GM12892 (cell line): ENCODE measurements at regions not wholly inside any gene's neighbourhood (a gene's known extent, or its start where the extent isn't known, plus 50 kb on each side); places are given as distances from the start of the nearest gene placed in this dataset.

Experiments used
- DNase-seq: peaks from one replicate; pipeline ENCODE4 v3.0.0; 2011; ENCODE audit not compliant: insufficient read length
- FAIRE-seq: peaks from 2 replicates; lab custom pipeline; 2011; peaks lifted over from hg19 to GRCh38; lab: Jason Lieb, UNC
- POLR2A ChIP-seq: IDR thresholded peaks from 2 replicates; pipeline ENCODE4 v1.6.1; 2011; ENCODE audit warnings: low read depth, low read length, control low read depth
- POLR2AphosphoS5 ChIP-seq: IDR thresholded peaks from 2 replicates; pipeline ENCODE4 v1.6.1; 2011; ENCODE audit warnings: low read depth, low read length, control low read depth
- TAF1 ChIP-seq: IDR thresholded peaks from 2 replicates; pipeline ENCODE4 v1.6.1; 2011; ENCODE audit warnings: low read depth, mild to moderate bottlenecking, control low read depth, low read length, borderline replicate concordance

DNA sequence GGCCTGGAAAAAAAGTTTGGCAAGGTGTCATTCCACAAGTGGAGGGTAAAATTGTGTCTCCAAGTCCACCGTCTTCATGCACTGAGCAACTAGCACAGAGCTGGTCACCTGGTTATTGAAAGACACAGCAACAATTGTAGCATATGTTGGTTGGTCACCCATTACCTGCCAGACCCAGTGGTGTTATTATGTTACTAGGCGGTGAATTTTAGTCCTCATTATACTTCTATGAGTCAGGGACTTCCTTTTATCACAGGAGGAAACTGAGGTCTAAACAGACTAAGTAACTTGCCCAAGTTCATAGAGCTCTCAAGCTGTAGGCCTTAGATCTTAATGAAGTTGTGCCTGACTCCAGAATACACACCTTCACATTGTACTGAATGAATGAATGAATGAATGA is 94.9 kb upstream of the VANGL1 start:
- TF ChIP-seq POLR2AphosphoS5 (no peak), TAF1 (no peak), POLR2A (no peak)
- FAIRE-seq, result no peak
- DNase-seq, result no peak

GRCh38 chr1:115545791-115546733 is 95.7 kb upstream of the VANGL1 start:
- DNase-seq, result peak; percentile 3
- no peak for TF ChIP-seq POLR2A
- no peak for TF ChIP-seq POLR2AphosphoS5
- TF ChIP-seq TAF1, result no peak
- FAIRE-seq, result no peak

DNA sequence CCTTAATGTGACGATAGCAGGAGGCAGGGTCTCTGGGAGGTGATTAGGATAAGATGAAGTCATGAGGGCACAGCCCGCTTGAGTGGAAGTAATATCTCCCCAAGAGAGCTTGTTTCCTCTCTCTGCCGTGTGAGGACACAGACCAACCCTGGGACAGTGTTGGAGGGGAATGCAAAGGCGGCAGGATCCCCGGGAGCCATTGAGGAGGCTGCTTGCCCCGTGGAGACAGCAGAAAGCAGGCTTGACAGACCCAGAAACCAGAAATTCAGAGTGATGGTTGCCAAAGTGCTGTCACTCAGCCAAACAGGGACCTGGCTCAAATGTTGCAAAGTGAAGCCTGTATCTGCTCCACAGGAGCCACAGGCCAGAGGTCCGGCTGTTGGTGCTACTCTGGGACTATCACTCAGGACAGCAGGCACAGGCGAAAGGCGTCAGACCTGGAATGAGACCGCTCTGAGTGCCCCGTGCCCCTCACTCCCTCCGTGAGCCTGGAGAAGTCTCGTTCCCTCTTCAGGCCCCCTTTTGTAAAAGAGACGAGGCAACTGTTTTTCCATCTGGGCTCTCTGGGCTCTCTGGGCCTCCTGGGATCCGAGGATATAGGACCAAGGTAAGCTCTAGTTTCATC is 96.6 kb upstream of the VANGL1 start:
- DNase-seq (no peak), FAIRE-seq (no peak)
- no peak for TF ChIP-seq POLR2A
- TF ChIP-seq POLR2AphosphoS5, result no peak
- TF ChIP-seq TAF1, result no peak

DNA sequence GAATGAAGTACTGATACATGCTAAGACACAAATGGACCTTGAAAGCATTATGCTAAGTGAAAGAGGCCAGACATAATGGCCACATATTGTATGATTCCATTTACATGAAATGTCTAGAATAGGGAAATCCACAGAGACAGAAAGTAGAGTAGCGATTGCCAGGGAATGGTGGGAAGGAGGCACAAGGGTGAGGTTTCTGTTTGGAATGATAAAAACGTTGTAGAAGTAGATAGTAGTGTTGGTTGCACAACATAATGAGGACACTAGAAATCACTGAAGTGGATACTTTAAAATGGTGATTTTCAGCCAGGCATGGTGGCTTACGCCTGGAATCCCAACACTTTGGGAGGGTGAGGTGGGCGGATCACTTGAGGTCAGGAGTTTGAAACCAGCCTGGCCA is 97.6 kb upstream of the VANGL1 start:
- DNase-seq (no peak), FAIRE-seq (no peak)
- TF ChIP-seq TAF1 (no peak), POLR2A (no peak), POLR2AphosphoS5 (no peak)

- DNase-seq (no peak), FAIRE-seq (no peak)
- TF ChIP-seq TAF1, result no peak
These were observed 98.5 kb upstream of the VANGL1 start for GRCh38 chr1:115543247-115543646.

- no peak for TF ChIP-seq POLR2A
- no peak for TF ChIP-seq POLR2AphosphoS5
- no peak for TF ChIP-seq TAF1
- FAIRE-seq, result no peak
- DNase-seq, result no peak
These were observed 102.0 kb upstream of the VANGL1 start for GRCh38 chr1:115539736-115540135.

GRCh38 chr1:115539061-115539460 is 102.7 kb upstream of the VANGL1 start:
- DNase-seq (no peak), FAIRE-seq (no peak)
- TF ChIP-seq TAF1 (no peak), POLR2A (no peak), POLR2AphosphoS5 (no peak)

GRCh38 chr1:115538579-115538978 is 103.2 kb upstream of the VANGL1 start:
- DNase-seq, result no peak
- FAIRE-seq, result no peak
- TF ChIP-seq POLR2AphosphoS5 (no peak), POLR2A (no peak), TAF1 (no peak)

- no peak for FAIRE-seq
- TF ChIP-seq POLR2AphosphoS5, result no peak
- no peak for TF ChIP-seq POLR2A
- no peak for TF ChIP-seq TAF1
- no peak for DNase-seq
These were observed 104.4 kb upstream of the VANGL1 start for GRCh38 chr1:115537415-115537814.

DNA sequence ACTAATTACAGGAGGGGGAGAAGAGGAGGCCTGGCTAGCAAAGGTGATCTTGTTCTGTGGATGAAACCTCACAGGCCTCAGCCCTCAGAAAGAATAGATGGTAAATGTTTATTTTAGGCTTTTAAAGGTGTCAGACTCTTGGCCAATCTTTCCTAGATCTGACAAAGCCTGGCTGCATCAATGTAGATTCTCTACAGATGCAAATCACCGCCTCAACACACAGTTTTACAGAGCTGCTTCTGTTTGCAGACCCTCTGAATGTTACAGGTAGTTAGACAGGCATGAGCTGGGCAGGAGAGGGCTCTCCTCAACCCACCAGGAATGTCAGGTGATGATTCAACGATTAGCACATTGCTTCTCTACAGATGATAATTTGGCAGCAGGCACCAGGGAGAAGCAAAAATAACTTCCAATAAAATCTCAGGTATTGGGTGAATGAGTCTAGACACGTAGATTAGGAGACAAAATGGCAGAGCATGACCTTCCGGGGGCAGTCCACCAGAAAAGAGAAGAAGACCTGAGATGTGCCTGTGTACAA is 105.4 kb upstream of the VANGL1 start:
- no peak for FAIRE-seq
- no peak for DNase-seq
- TF ChIP-seq POLR2A (no peak), TAF1 (no peak), POLR2AphosphoS5 (no peak)

GRCh38 chr1:115534106-115534505 is 107.7 kb upstream of the VANGL1 start:
- DNase-seq (no peak), FAIRE-seq (no peak)
- TF ChIP-seq TAF1, result no peak
- no peak for TF ChIP-seq POLR2A
- no peak for TF ChIP-seq POLR2AphosphoS5
